HK-2 (cell line): ENCODE measurements at regions not wholly inside any gene's neighbourhood (a gene's known extent, or its start where the extent isn't known, plus 50 kb on each side); places are given as distances from the start of the nearest gene placed in this dataset.
A peak's percentile ranks its signal among the peaks of the same experiment; 100 is the strongest.

Experiments
- DNase-seq: peaks from one replicate; pipeline ENCODE4 v3.0.0-alpha.2; 2018; ENCODE audit not compliant: unreplicated experiment

DNA sequence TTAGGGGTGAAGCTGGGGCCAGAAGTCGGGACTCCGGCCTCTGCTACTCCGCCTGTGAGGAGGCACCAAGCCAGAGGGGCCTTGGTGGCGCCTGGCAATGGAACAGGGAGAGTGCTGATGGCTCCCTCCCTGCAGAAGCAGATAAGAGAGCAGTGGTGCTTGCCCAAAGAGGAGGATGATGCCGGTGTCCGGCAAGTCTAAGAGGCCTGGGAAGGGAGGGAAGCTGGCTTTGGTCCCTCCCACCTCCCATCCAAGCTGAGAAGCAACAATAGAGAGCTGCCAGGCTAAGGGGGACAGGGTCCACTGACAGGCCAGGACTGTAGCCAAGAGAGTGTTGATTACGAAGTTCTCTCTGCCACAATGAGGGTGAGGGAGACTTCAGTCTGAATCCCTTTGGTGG lies 479.5 kb downstream of the TNS1 start:
- DNase-seq, result no peak

- DNase-seq, result no peak
These were observed 481.0 kb downstream of the TNS1 start for GRCh38 chr2:217521820-217522219.

- no peak for DNase-seq
These were observed 482.3 kb downstream of the TNS1 start for GRCh38 chr2:217520356-217521010.

GRCh38 chr2:217517402-217517801 lies 485.4 kb downstream of the TNS1 start:
- no peak for DNase-seq

GRCh38 chr2:217515615-217516309 lies 487.0 kb downstream of the TNS1 start:
- DNase-seq, result no peak

DNA sequence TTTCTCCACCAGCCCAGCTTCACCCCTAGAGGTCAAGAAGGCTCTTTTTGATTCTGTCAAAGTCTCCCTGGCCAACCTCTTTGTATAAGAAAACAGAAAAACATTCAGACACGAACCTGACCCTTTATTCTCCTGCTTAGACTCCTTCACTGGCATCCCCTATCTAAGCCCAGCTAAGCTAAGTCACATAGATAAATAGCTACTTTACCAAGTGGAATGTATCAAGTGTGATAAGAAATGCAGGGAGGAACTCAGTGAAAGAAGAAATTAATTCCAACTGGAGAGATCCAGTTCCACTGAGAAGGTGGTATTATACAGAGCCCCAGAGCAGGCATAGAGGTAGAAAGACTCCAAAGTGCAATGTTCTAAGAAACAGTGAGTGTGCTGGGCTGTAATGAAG lies 489.5 kb downstream of the TNS1 start:
- no peak for DNase-seq

DNA sequence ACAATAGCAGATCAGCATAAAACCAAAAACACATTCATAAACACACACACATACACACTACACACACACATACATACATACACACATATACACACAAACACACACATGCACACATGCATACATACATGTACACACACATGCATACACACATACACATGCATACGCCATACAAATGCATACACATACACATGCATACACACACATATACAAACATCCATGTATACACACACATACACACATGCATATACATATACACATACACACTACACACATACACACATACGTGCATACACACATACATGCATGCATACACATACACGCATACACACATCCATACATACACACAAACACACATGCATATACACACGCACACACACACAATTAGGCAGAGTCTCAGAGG lies 490.1 kb downstream of the TNS1 start:
- no peak for DNase-seq

DNA sequence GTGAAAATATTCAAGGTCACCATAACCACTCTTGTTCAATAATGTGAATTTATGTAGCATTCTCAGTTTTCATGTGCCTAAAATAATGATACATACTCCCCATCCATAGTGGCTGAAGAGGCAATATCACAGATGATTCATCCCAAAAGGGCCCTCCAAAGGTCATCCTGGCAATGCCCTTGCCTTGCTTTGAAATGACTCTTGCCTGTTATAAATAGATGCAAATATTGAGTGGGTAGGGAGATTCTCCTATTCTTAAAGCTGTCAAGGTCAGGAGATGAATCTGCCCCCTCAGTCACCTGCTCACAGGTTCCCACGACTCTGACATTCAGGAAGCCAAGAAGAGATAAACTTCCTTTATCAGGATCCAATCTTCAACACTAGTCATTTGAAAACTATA lies 490.5 kb downstream of the TNS1 start:
- no peak for DNase-seq

- DNase-seq, result no peak
These were observed 490.9 kb downstream of the TNS1 start for GRCh38 chr2:217511850-217512249.

GRCh38 chr2:217510771-217511291 lies 492.0 kb downstream of the TNS1 start:
- peak; percentile 55 for DNase-seq

GRCh38 chr2:217505303-217505702 lies 497.5 kb downstream of the TNS1 start:
- no peak for DNase-seq

DNA sequence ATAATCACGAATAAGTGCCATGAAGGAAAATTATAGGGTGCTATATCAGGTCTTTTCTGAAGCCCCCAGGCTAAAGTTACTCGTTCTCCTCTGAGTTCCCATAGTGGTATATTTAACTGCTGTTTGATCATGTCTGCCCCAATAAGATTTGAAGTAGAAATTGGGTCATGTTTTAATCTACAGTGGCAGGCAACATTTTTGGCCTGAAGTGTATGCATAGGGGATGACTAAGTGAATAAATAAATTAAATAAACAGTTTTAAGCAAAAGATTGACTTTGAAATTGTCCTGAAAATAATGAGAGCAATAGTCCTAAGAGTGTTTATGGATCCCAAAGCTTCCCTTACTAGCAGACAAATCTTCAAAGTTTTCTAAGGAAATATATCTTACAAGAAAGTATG lies 500.9 kb downstream of the TNS1 start:
- DNase-seq, result no peak

DNA sequence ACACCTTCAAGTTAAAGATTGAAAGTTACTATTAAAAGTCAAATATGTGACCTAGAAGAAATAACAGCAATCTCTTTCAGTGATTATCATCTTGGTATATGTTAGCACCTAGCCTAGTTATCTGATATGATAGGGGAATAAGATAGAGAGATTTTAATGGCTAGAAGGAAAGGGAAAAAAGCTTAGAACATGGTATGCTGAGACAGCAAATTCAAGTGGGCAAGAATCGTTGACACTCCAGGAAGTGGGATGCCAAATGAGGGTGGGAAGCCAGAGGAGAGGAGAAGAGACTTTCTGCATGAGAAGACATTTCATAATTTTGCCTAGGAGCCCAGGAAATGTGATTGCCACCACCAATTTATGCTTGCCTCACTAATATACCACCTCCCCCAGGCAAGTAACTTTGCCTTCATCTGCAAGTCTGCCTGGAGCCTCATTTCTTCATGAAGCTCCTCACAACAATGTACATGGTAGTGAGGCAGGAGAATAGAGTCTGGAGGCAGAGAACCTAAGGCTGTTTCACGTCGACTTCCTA lies 504.9 kb downstream of the TNS1 start:
- no peak for DNase-seq

DNA sequence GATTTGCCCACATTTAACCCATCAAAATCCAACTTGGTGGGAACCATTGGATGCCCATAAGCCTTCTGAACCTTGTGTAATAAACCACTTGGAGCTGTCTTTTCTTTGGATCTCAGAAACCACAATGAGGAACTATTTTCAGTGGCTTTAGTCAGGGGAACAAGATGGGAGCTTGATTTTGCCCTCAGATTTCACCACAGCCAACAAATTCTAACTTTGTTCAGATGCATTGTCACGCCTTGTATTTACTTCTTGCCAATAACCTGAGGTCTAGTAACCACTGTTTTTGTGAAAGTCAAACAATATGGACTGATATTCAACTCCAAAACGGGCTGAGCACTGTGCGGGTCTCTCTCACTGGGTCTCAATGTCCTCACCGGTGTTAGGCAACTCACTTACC lies 508.2 kb downstream of the TNS1 start:
- DNase-seq, result no peak

DNA sequence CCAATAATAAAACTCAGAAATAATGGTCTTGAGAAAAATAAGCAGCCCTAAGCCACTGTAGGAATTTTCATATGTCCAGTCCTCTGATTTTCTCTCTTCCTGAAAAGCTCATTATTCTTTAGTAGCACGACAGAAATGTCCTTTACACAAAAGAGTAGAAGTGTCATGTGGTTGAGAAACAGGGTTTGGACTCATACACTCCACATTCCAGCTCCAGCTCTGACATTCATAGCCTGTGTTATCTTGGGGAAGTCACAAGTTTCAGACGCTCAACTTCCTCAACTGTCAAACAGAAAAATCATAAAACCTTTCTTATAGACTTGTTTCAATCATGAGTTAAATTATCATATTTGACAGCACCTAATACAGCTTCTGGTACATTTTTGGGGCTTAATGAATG lies 511.5 kb downstream of the TNS1 start:
- DNase-seq, result no peak

GRCh38 chr2:217489145-217489960 lies 513.4 kb downstream of the TNS1 start:
- DNase-seq, result no peak

DNA sequence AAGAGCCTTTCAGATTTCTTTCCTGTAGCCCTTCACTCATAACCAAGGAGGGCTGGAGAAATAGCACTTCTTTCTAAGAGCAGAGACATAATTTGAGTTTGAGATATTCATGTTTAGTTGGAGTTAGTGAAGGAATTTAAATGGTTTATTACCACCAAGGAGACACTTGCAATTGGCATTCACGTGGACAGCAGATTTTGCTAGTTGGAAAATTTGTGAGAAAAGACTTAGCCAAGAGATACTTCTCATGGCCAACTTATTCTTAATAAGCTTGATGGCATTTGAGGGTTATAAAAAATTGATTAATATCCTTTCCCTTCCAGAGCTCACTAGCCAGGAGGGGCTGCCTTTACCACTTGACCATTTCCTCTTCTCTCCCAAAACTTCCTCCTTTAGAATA lies 518.7 kb downstream of the TNS1 start:
- DNase-seq, result no peak

DNA sequence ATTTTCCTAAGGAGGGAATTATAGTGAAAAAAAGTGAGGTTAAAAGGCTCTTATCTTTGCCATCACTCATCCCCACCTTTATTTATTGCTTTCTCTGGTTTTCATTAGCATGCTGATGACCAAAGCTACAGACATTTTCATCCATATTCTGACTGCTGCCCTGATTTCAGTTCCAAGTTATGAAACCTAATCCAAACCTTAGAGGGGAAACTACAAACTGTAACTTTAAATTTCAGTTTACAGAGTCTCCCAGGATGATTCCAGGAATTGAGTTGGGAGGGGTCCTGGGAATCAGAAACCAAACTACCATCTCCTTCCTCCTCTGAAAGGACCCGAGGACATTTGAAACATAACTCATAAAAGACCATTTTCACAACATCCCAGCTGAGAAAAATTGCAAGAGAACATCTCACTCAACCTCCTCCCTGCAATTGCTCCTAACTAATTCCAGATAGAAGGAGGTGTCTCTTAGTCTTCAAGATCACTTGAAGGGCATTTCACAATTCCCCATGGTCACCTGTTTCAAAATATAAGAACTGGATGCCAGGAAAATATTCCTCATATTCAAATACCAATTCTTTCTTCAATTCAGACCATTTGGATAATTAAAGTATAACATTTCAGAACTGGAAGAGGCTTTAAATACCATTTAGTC lies 520.6 kb downstream of the TNS1 start:
- DNase-seq, result no peak

DNA sequence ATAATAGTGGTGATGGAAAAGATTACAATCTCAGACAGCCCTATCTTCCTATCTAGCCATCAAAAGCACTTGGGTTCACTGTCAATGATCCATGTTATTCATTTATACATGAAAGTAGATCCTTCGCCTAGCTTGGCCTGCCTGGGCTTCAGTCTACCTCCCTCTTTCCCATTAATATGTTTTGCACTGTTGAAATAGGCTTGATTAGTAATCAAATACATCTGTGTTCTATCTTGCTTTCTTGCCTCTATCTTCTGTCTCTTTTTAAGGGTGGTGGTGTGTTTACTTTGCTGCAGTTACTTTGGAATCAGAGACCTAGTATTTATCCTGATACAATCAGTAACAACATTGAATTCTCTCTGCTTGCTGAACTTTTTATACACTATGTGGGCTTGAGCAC lies 521.2 kb downstream of the TNS1 start:
- DNase-seq, result no peak

DNA sequence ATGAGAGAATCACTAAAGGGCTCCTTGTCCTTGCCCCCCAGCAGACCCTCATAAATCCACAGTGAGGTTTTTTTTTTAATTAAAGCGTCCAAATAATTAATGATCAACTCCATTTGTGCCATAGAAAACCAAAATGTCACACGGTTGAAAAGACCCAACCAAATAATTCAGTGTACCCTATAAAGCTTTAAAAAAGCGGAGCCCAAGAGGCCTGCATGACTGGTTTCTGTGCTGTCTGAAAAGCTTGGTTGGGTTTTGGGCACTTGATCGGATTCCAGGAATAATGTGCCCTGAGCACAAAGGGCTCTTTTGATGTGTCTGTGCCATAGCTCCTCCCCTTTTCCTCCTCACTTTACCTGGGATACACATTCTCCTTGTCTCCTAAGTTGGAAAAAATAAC lies 523.2 kb downstream of the TNS1 start:
- no peak for DNase-seq

- DNase-seq, result no peak
These were observed 523.9 kb downstream of the TNS1 start for GRCh38 chr2:217478831-217479455.
